Activated naive CD8-positive, alpha-beta T cell treated with anti-CD3 and anti-CD28 coated beads, Interleukin-2, amount 50 U/mL, for 24 hours (primary cell): ENCODE measurements at regions not wholly inside any gene's neighbourhood (a gene's known extent, or its start where the extent isn't known, plus 50 kb on each side); places are given as distances from the start of the nearest gene placed in this dataset.
"Not testable (repeated sequence)": the region's sequence is repeated elsewhere in the genome, so short reads cannot be mapped to it uniquely, and the experiment has no call there.

ENCODE experiments used
- ATAC-seq: fragments of 150-1000 bp; cut with Tn5 transposase; one replicate; pipeline ENCODE4 v1.10.0; 2021
- DNase-seq: peaks from one replicate; pipeline ENCODE4 v3.0.0; 2021
- H3K27ac Mint-ChIP-seq: one replicate; pipeline ENCODE4 v1.8.0; 2021; ENCODE audit warnings: mild to moderate bottlenecking, mixed read lengths
- H3K27me3 Mint-ChIP-seq: one replicate; pipeline ENCODE4 v1.8.0; 2021; ENCODE audit warnings: mixed read lengths
- H3K36me3 Mint-ChIP-seq: one replicate; pipeline ENCODE4 v1.8.0; 2021; ENCODE audit warnings: low read depth, mixed read lengths
- H3K4me1 Mint-ChIP-seq: one replicate; pipeline ENCODE4 v1.8.0; 2021; ENCODE audit warnings: mixed read lengths
- H3K4me3 Mint-ChIP-seq: one replicate; pipeline ENCODE4 v1.8.0; 2021; ENCODE audit warnings: mild to moderate bottlenecking, moderate library complexity, mixed read lengths
- H3K9me3 Mint-ChIP-seq: one replicate; pipeline ENCODE4 v1.8.0; 2021; ENCODE audit warnings: mixed read lengths

DNA sequence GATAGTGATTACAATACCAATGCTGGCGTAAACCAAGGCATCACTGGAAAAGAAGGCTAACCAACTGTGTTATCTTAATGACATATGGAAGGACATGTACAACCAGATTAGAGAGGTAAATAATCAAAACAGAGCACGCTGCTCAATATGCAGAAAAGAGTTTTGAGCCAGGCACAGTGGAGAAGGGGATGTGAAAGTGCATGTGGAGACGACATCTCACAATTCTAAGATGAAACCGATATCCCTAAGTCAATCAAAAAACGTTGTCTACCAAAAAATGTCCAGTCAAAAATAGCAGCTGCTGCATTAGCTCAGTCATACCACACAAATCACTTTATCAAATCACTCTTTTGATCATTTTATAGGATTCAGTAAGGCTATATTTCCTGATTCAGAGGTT, 116.3 kb upstream of the OLIG2 start:
- DNase-seq (no peak), ATAC-seq (no peak)
- Mint-ChIP-seq H3K4me3 (no peak overlapping the region), H3K4me1 (peaks cover 7% of the 10 kb centered on the region), H3K27me3 (no peaks in the 10 kb centered on the region), H3K36me3 (no peaks in the 10 kb centered on the region), H3K27ac (no peak overlapping the region), H3K9me3 (no peaks in the 10 kb centered on the region)

DNA sequence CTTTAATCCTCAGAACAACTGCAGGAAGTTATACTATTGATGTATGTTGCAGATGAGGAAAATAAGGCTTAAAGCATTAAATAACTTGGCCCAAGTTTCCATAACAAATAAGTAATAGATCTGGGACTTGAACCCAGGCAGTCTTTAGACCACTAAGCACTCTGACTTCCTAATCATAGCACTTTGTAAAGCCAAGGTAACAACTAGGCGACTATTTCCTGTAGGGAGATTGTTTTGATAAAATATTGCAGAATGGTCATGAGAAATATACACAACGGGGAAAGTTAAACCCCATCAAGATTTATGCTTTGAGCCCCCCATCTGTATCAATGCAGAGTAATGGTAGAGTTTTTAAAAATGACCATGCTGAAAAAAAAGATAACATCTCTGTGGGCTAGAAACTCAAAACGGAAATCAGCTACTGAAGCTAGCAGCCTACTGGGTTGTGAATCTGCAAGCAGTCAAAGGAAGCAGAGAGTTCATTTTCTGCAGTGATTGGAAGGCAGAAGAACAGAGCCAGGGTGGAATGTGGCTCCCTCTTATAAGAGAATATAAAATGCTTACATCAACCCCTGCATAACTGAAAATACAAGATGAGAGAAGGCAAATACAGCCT, 111.2 kb upstream of the OLIG2 start:
- H3K4me3 Mint-ChIP-seq: no peak overlapping the region
- peaks cover 22% of the 10 kb centered on the region for H3K4me1 Mint-ChIP-seq
- DNase-seq: no peak
- peak; percentile 33 for ATAC-seq
- H3K9me3 Mint-ChIP-seq: no peaks in the 10 kb centered on the region
- no peaks in the 10 kb centered on the region for H3K36me3 Mint-ChIP-seq
- H3K27ac Mint-ChIP-seq: no peak overlapping the region
- no peaks in the 10 kb centered on the region for H3K27me3 Mint-ChIP-seq

GRCh38 chr21:32915099-32915498, 110.6 kb upstream of the OLIG2 start:
- ATAC-seq: no peak
- Mint-ChIP-seq H3K4me3 (no peak overlapping the region), H3K27ac (no peak overlapping the region), H3K9me3 (no peaks in the 10 kb centered on the region), H3K4me1 (peaks cover 22% of the 10 kb centered on the region), H3K27me3 (no peaks in the 10 kb centered on the region), H3K36me3 (no peaks in the 10 kb centered on the region)
- no peak for DNase-seq

- H3K9me3 Mint-ChIP-seq: no peaks in the 10 kb centered on the region
- DNase-seq: no peak
- H3K27ac Mint-ChIP-seq: no peak overlapping the region
- no peaks in the 10 kb centered on the region for H3K36me3 Mint-ChIP-seq
- ATAC-seq: no peak
- no peak overlapping the region for H3K4me3 Mint-ChIP-seq
- H3K4me1 Mint-ChIP-seq: peaks cover 22% of the 10 kb centered on the region
- H3K27me3 Mint-ChIP-seq: no peaks in the 10 kb centered on the region
Observed at GRCh38 chr21:32916088-32916487, 109.6 kb upstream of the OLIG2 start.

- Mint-ChIP-seq H3K36me3 (no peaks in the 10 kb centered on the region), H3K9me3 (no peaks in the 10 kb centered on the region), H3K4me3 (no peak overlapping the region), H3K27ac (no peak overlapping the region), H3K4me1 (peaks cover 22% of the 10 kb centered on the region), H3K27me3 (no peaks in the 10 kb centered on the region)
- DNase-seq (no peak), ATAC-seq (no peak)
Observed at GRCh38 chr21:32916522-32917099, 109.1 kb upstream of the OLIG2 start.

DNA sequence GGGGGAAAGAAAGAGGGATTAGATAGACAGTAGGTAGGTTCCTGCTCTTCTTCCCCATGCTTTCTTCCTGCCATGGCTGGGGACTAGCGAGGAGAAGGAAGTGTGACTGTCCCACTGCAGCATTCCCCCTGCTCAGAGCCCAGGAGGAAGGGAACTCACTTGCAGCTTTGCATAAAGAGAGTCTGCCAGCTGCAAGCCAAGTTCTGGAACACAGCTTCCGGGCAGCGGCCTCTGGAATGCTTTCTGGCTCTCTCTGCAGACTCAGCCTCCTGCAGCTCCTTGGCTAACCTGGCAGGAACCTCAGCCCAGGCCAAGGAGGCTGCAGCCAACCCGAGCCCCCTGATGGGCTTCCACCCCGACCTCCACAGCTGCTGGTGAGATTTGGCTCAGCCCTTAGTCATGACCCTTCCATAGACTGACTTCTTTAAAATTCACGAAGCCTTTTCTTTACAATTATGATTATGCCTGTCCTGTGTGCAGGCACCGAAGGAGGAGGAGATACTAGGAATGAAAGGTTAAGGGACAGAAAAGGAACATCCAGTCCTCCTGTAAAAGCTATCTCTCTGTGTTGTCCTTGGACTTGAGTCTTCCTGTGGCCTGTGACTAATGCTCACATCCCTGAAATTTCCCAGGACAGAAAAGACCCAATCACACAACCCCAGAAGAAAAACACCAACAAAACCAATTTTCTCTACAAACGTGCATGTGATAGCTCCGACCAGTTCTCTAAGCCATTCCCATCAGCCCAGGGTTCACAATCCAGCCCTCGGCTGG, 108.2 kb upstream of the OLIG2 start:
- peaks cover 22% of the 10 kb centered on the region for H3K4me1 Mint-ChIP-seq
- no peaks in the 10 kb centered on the region for H3K9me3 Mint-ChIP-seq
- H3K27me3 Mint-ChIP-seq: no peaks in the 10 kb centered on the region
- DNase-seq: no peak
- H3K4me3 Mint-ChIP-seq: no peak overlapping the region
- H3K27ac Mint-ChIP-seq: no peak overlapping the region
- no peaks in the 10 kb centered on the region for H3K36me3 Mint-ChIP-seq
- no peak for ATAC-seq

DNA sequence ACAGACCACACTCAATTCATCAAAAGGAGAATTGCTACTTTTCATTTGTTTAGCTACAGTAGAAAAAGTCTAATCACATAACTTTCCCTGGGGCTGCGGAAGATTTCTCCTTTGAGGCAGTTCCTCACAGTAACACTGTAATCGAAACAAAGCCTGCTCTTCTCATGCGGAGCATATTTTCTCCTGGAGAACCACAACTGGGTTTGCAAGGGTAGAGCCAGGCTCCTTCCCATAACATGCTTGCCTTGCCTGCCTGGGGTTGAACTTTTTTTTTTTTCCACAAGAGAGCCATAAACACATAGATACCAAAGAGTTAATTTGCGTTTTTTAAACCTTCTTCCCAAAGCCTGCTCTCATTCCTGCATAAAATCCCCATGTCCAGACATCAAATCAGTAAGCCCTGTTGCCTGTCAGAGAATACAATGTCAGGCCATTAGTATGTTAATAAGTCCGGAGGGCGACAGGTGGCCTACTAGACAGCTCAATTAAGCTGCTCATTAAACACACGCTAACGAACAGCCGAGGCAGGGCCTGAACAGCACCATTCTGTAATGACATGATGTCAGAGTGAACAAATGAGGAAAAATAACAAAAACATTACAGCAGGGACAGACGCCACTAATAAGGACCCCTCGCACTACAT, 107.1 kb upstream of the OLIG2 start:
- H3K4me3 Mint-ChIP-seq: no peak overlapping the region
- H3K4me1 Mint-ChIP-seq: peaks cover 22% of the 10 kb centered on the region
- no peaks in the 10 kb centered on the region for H3K9me3 Mint-ChIP-seq
- DNase-seq (no peak), ATAC-seq (no peak)
- no peaks in the 10 kb centered on the region for H3K27me3 Mint-ChIP-seq
- H3K27ac Mint-ChIP-seq: no peak overlapping the region
- no peaks in the 10 kb centered on the region for H3K36me3 Mint-ChIP-seq

DNA sequence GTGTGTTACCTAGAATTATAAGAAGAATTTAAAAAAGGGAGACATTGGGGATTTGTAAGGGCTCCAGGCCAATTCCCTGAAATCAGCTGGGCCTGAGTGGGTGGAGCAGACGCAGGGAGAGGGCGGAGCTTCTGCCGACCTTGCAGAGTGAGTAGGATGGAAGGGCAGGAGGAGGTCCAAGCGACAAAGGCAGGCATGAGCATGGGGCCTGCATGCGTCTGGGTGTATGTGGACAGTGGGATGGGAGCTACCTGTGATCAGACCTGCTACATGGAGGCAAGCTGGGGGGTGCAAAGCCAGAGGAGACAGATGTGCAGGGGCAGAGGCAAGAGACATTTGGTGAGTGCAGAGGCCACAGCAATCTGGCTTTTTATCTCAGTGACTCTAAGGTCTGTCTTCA, 105.3 kb upstream of the OLIG2 start:
- Mint-ChIP-seq H3K4me3 (no peak overlapping the region), H3K9me3 (peaks cover 9% of the 10 kb centered on the region), H3K27me3 (no peaks in the 10 kb centered on the region), H3K4me1 (peaks cover 4% of the 10 kb centered on the region), H3K36me3 (peaks cover 7% of the 10 kb centered on the region), H3K27ac (no peak overlapping the region)
- no peak for DNase-seq
- ATAC-seq: no peak

DNA sequence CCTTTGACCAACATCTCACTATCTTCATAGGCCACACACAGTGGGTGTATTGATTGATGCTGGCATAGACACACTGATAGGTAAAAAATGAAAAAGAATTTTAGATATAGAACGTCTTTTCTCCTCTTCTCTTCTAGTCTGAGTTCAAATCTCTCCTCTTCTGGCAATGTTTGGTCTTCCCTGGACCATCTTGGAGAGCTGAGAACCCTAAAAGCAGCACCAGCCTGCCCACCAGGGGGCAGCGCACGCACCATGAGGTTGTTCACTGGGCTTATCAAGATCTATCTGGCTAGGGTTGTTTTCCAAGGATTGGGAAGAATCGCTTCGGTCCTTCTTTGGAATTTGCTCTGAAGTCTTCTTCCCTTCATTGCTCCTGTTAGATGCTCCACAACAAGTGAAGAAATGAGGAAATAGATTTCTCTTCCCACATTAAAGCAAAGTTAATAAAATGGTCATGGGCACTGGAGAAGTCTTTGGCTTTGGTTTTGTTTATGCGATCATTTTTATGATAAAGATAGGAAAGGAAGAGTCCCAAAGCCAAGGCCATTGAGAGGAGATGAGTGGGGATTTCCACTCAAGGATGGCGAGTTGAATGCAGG, 104.0 kb upstream of the OLIG2 start:
- peaks cover 7% of the 10 kb centered on the region for H3K36me3 Mint-ChIP-seq
- ATAC-seq: no peak
- peaks cover 14% of the 10 kb centered on the region for H3K9me3 Mint-ChIP-seq

GRCh38 chr21:32925098-32925497, 100.6 kb upstream of the OLIG2 start:
- ATAC-seq: no peak
- Mint-ChIP-seq H3K4me1 (peaks cover 11% of the 10 kb centered on the region), H3K9me3 (peaks cover 14% of the 10 kb centered on the region), H3K27ac (no peak overlapping the region), H3K36me3 (peaks cover 7% of the 10 kb centered on the region), H3K27me3 (no peaks in the 10 kb centered on the region), H3K4me3 (no peak overlapping the region)
- DNase-seq: no peak

More for the DNA sequence above, 104.0 kb upstream of the OLIG2 start:
- DNase-seq: peak; percentile 54
- Mint-ChIP-seq H3K27me3 (no peaks in the 10 kb centered on the region), H3K27ac (no peak overlapping the region), H3K4me3 (no peak overlapping the region), H3K4me1 (no peaks in the 10 kb centered on the region)

- peaks cover 9% of the 10 kb centered on the region for H3K9me3 Mint-ChIP-seq
- H3K27me3 Mint-ChIP-seq: no peaks in the 10 kb centered on the region
- H3K4me3 Mint-ChIP-seq: peak overlapping the region; percentile 10
- ATAC-seq (peak; percentile 63), DNase-seq (no peak)
- H3K4me1 Mint-ChIP-seq: peaks cover 39% of the 10 kb centered on the region
- peak overlapping the region; percentile 67 for H3K27ac Mint-ChIP-seq
- peaks cover 4% of the 10 kb centered on the region for H3K36me3 Mint-ChIP-seq
Observed at GRCh38 chr21:32929633-32930038, 96.1 kb upstream of the OLIG2 start.

GRCh38 chr21:32930673-32931072, 95.1 kb upstream of the OLIG2 start:
- no peak for ATAC-seq
- H3K4me3 Mint-ChIP-seq: no peak overlapping the region

DNA sequence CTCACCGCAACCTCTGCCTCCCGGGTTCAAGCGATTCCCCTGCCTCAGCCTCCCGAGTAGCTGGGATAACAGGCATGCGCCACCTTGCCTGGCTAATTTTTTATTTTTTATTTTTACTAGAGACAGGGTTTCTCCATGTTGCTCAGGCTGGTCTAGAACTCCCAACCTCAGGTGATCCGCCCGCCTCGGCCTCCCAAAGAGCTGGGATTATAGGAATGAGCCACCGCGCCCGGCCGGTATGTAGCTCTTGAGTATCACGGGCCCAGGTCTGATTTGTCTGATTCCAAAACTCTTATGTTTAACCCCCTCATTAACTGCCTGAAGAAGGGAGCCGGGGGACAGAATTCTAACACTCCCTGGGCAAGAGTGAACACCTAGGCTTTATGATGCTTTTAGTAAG, 91.7 kb upstream of the OLIG2 start:
- H3K4me3 Mint-ChIP-seq, H3K27ac Mint-ChIP-seq, H3K36me3 Mint-ChIP-seq, DNase-seq, H3K9me3 Mint-ChIP-seq, H3K27me3 Mint-ChIP-seq, ATAC-seq: not testable (repeated sequence)
- H3K4me1 Mint-ChIP-seq: peaks cover 37% of the 10 kb centered on the region

More at GRCh38 chr21:32930673-32931072, 95.1 kb upstream of the OLIG2 start:
- peaks cover 5% of the 10 kb centered on the region for H3K9me3 Mint-ChIP-seq
- DNase-seq: no peak
- no peak overlapping the region for H3K27ac Mint-ChIP-seq
- H3K36me3 Mint-ChIP-seq: no peaks in the 10 kb centered on the region
- H3K27me3 Mint-ChIP-seq: no peaks in the 10 kb centered on the region
- peaks cover 39% of the 10 kb centered on the region for H3K4me1 Mint-ChIP-seq

- ATAC-seq (no peak), DNase-seq (no peak)
- Mint-ChIP-seq H3K4me1 (peaks cover 31% of the 10 kb centered on the region), H3K9me3 (no peaks in the 10 kb centered on the region), H3K27ac (no peak overlapping the region), H3K27me3 (no peaks in the 10 kb centered on the region), H3K4me3 (no peak overlapping the region), H3K36me3 (no peaks in the 10 kb centered on the region)
Observed at GRCh38 chr21:32934829-32935228, 90.9 kb upstream of the OLIG2 start.
